Ascending aorta (tissue), 2 donors: ENCODE measurements at regions not wholly inside any gene's neighbourhood (a gene's known extent, or its start where the extent isn't known, plus 50 kb on each side); places are given as distances from the start of the nearest gene placed in this dataset.

Experiments used
- DNase-seq, 2 donors: peaks; one replicate each; pipeline ENCODE4 v3.0.0-alpha.2; 2019; ENCODE audit warnings: low spot score in 2 of 2
- H3K27ac ChIP-seq, 2 donors: fragments of 200-600 bp; sonication (generic); one replicate each; pipeline ENCODE4 v1.5.1; 2016 to 2017; ENCODE audit warnings: mild to moderate bottlenecking in 1 of 2
- H3K27me3 ChIP-seq: fragments of 200-600 bp; sonication (generic); one replicate; pipeline ENCODE4 v1.5.1; 2017
- H3K36me3 ChIP-seq, 2 donors: fragments of 200-600 bp; sonication (generic); one replicate each; pipeline ENCODE4 v1.5.1; 2016
- H3K4me1 ChIP-seq, 2 donors: fragments of 200-600 bp; sonication (generic); one replicate each; pipeline ENCODE4 v1.5.1; 2016 to 2017; ENCODE audit warnings: mild to moderate bottlenecking in 1 of 2
- H3K4me3 ChIP-seq, 2 donors: fragments of 200-600 bp; sonication (generic); one replicate each; pipeline ENCODE4 v1.5.1; 2016 to 2017; ENCODE audit warnings: mild to moderate bottlenecking in 1 of 2
- H3K9me3 ChIP-seq, 2 donors: fragments of 200-600 bp; sonication (generic); one replicate each; pipeline ENCODE4 v1.5.1; 2016
- intact Hi-C: fragments of 100-400 bp; cut with DNase I; formaldehyde crosslinking; loops from one replicate; pipeline ENCODE4 v1.15.1; 2023
- TF ChIP-seq, protein P1 (sequence below), 3 experiments: fragments of 200-600 bp in 2 of 3; fragments of 450-650 bp in 1 of 3; sonication (generic) in 2 of 3; IDR thresholded peaks; one replicate each; pipeline ENCODE4 v1.5.1; 2016 to 2019; ENCODE audit warnings: antibody characterized with exemption in 3 of 3, mild to moderate bottlenecking in 1 of 3, moderate library complexity in 1 of 3

DNA sequence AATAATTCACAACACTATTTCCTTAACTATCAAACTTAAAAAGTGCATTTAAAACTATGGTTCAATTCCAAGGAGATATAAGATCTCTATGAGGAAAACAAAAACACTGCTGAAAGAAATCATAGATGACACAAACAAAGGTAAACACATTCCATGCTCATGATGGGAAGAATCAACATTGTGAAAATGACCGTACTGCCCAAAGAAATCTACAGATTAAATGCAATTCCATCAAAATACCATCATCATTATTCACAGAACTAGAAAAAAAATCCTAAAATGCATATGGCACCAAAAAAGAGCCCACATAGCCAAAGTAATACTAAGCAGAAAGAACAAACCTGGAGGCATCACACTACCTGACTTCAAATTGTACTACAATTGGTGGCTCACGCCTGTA is 159.9 kb upstream of the EEPD1 start:
- DNase-seq, result no peak
- Histone ChIP-seq H3K9me3 (no peaks in the 10 kb centered on the region), H3K27me3 (no peaks in the 10 kb centered on the region), H3K4me1 (peaks cover 3 to 12% of the 10 kb centered on the region in 2 donors), H3K36me3 (no peaks in the 10 kb centered on the region), H3K4me3 (no peak overlapping the region), H3K27ac (no peak overlapping the region)
- intact Hi-C loops, result no loop called here
- TF ChIP-seq, protein P1, sequence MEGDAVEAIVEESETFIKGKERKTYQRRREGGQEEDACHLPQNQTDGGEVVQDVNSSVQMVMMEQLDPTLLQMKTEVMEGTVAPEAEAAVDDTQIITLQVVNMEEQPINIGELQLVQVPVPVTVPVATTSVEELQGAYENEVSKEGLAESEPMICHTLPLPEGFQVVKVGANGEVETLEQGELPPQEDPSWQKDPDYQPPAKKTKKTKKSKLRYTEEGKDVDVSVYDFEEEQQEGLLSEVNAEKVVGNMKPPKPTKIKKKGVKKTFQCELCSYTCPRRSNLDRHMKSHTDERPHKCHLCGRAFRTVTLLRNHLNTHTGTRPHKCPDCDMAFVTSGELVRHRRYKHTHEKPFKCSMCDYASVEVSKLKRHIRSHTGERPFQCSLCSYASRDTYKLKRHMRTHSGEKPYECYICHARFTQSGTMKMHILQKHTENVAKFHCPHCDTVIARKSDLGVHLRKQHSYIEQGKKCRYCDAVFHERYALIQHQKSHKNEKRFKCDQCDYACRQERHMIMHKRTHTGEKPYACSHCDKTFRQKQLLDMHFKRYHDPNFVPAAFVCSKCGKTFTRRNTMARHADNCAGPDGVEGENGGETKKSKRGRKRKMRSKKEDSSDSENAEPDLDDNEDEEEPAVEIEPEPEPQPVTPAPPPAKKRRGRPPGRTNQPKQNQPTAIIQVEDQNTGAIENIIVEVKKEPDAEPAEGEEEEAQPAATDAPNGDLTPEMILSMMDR (IDR thresholded peaks at IDR 0.05), result no peak

DNA sequence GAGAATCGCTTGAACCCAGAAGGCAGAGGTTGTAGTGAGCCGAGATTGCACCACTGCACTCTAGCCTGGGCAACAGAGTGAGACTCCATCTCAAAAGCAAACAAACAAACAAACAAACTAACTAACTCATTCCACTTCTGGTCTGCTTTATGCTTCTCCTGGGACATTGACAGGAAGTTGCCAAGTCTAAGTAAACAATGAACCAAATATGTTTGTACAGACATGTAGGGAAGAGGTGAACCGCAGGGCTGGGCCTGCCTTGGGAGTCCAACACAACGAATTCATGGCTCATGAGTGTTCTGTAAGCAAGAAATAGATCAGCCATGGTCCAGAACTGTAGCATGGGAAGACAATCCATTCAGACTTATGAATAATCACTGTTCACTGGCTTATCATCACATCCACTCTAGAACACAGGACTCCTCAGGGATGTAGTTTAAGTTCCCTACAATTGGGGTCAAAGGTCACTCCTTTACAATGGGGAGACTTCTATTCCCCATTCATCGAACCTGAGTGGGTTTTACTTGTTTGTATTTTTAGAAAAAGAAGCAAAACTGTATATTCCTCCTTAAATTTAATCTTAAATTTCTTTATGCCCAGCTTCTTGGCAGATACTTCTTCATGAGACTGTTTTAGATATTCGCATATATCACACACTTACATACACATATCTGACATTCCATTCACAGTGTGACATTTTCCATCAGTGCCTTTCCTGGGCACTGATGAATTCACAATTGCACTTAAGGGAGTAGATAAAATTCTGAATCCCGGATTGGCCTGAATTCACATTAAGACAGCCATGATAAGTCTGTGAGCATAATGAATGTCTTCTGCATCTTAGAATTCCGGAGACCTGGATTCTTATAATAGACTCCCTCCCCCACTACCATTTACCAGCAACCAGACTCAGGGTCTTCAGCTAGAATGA is 159.1 kb upstream of the EEPD1 start:
- TF ChIP-seq, protein P1 (IDR thresholded peaks at IDR 0.05), result no peak
- Histone ChIP-seq H3K36me3 (no peaks in the 10 kb centered on the region), H3K27ac (no peak overlapping the region), H3K9me3 (no peaks in the 10 kb centered on the region), H3K27me3 (no peaks in the 10 kb centered on the region), H3K4me3 (no peak overlapping the region), H3K4me1 (peaks cover 0 to 3% of the 10 kb centered on the region in 2 donors)
- intact Hi-C loops, result no loop called here
- DNase-seq, result no peak

DNA sequence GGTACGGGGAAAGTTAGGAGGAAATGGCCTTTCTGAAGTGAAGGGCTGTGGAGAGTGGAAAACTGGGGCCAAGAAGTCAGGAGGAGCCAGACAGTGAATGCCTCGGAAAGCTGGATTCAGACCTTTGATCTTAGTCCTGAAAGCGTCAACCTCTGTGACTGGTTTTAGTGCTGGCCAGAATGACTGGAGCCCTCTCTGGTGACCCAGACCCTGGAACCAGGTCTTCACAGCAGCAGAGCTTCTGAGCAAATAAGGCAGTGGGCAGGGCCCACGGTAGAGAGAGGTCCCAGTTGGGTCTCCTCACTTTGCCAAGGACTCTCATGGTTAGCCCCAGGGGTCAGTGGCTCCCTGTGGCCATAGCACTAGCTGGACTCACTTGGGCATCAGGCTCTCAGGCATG is 157.7 kb upstream of the EEPD1 start:
- no peaks in the 10 kb centered on the region for H3K4me1 ChIP-seq
- DNase-seq, result no peak
- H3K4me3 ChIP-seq, result no peak overlapping the region
- TF ChIP-seq, protein P1 (IDR thresholded peaks at IDR 0.05), result no peak
- no peaks in the 10 kb centered on the region for H3K27me3 ChIP-seq
- no peaks in the 10 kb centered on the region for H3K9me3 ChIP-seq
- H3K27ac ChIP-seq, result no peak overlapping the region
- intact Hi-C loops, result no loop called here
- H3K36me3 ChIP-seq, result no peaks in the 10 kb centered on the region

DNA sequence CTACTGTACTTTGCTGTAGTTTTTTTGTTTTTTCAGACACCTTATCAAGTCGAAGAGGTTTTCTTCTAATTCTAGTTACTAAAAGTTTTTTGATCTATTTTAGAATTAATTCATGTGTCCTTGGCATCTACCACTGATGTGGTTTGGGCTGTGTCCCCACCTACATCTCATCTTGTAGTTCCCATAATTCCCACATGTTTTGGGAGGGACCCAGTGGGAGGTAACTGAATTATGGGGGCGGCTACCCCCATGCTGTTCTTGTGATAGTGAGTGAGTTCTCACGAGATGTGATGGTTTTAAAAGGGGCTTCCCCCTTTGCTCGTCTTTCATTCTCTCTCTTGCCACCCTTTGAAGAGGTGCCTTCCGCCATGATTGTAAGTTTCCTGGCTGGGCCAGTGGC is 154.6 kb upstream of the EEPD1 start:
- intact Hi-C loops, result no loop called here
- Histone ChIP-seq H3K4me3 (no peak overlapping the region), H3K4me1 (no peaks in the 10 kb centered on the region), H3K36me3 (no peaks in the 10 kb centered on the region), H3K27ac (no peak overlapping the region), H3K27me3 (no peaks in the 10 kb centered on the region), H3K9me3 (no peaks in the 10 kb centered on the region)
- TF ChIP-seq, protein P1 (IDR thresholded peaks at IDR 0.05), result no peak
- DNase-seq, result no peak

DNA sequence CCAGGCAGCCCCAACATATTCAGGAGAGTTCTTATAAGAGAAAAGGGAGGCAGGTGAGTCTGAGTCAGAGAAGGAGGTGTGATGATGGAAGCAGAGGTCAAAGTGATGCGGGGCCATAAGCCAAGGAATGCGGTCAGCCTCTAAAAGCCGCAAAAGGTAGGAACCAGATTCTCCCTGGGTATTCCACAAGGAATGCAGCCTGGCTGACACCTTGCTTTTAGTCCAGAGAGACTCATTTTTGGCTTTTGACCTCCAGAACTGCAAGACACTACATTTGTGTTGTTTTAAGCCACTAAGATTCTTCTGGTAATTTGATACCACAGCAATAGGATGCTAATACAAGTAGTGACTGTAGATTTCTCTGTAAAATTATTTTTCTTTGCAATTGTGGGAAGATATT is 151.5 kb upstream of the EEPD1 start:
- H3K9me3 ChIP-seq, result no peaks in the 10 kb centered on the region
- no peak overlapping the region for H3K27ac ChIP-seq
- no peaks in the 10 kb centered on the region for H3K36me3 ChIP-seq
- no peak overlapping the region for H3K4me3 ChIP-seq
- TF ChIP-seq, protein P1 (IDR thresholded peaks at IDR 0.05), result no peak
- no peak for DNase-seq
- H3K27me3 ChIP-seq, result no peaks in the 10 kb centered on the region
- intact Hi-C loops, result no loop called here
- no peaks in the 10 kb centered on the region for H3K4me1 ChIP-seq
